Hematopoietic multipotent progenitor cell treated with erythropoietin and hydrocortisone succinate and interleukin-3 and kit ligand, for 17 days (in vitro differentiated cells): ENCODE measurements at regions not wholly inside any gene's neighbourhood (a gene's known extent, or its start where the extent isn't known, plus 50 kb on each side); places are given as distances from the start of the nearest gene placed in this dataset.

Source experiments
- DNase-seq: peaks from one replicate; pipeline ENCODE4 v3.0.0-alpha.2; 2015; ENCODE audit warnings: low spot score

DNA sequence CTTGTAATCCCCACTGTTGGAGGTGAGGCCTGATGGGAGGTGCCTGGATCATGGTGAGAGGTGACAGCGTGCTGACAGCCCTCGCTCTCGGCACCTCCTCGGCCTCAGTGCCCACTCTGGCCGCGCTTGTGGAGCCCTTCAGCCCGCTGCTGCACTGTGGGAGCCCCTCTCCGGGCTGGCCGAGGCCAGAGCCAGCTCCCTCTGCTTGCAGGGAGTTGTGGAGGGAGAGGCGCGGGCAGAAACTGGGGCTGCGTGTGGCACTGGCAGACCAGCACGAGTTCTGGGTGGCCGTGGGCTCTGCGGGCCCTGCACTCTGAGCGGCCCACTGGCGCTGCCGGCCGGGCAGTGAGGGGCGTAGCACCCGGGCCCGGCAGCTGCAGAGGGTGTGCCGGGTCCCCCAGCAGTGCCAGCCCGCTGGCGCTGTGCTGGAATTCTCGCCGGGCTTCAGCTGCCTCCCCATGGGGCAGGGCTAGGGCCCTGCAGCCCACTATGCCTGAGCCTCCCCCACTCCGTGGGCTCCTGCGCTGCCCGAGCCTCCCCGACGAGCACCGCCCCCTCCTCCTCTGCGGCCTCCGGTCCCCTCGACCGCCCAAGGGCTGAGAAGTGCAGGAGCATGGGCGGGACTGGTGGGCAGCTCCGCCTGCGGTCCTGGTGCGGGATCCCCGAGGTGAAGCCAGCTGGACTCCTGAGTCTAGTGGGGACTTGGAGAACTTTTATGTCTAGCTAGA, 197.1 kb downstream of the SPP2 start:
- DNase-seq: no peak

DNA sequence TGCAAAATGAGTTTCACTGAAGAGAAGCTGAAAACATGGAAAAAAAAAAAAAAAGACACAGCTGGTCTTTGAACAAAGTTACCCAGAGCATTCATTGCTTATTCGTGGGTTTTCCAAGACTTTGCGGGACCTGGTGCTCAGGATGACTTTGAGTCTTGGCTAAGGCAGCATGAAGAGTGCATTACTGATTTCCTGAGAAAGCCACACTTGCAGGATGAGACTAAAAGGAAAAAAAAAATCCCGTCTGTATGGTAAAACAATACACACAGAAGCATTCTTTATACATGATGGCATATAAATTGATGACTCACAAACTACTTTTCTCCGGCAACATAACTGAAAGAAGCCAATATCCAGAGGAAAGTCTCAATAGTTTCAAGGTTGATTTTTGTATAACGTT, 195.4 kb downstream of the SPP2 start:
- no peak for DNase-seq

DNA sequence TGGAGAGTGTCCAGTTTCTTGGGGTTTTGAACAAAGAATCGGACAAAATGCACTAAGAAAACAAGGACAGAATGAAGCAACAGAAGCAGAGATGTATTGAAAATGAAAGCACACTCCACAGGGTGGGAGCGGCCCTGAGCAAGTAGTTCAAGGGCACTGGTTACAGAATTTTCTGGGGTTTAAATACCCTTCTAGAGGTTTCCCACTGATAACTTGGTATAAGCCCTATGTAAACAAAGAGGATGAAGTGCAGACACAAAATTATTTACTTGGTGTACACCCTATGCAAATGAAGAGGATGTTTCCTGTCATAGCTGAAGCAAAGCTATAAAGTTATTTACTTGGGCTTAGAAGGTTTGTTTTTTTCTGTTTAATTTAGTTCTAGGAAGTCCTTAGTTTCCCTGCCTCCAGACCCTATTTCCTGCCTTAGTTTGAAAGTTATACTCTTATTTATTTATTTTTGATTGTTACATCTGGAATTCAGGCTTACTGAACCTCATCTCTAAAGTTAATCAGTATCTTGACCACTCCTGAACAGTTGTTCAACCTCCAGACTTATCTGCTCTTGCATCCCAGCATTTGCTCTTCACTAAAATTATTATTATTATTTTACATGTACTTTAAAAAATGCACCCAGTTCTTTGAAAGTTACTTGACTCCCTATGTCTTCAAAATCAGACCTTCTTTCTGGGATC, 193.5 kb downstream of the SPP2 start:
- no peak for DNase-seq

- no peak for DNase-seq
Observed at GRCh38 chr2:234242459-234242836, 191.9 kb downstream of the SPP2 start.

DNA sequence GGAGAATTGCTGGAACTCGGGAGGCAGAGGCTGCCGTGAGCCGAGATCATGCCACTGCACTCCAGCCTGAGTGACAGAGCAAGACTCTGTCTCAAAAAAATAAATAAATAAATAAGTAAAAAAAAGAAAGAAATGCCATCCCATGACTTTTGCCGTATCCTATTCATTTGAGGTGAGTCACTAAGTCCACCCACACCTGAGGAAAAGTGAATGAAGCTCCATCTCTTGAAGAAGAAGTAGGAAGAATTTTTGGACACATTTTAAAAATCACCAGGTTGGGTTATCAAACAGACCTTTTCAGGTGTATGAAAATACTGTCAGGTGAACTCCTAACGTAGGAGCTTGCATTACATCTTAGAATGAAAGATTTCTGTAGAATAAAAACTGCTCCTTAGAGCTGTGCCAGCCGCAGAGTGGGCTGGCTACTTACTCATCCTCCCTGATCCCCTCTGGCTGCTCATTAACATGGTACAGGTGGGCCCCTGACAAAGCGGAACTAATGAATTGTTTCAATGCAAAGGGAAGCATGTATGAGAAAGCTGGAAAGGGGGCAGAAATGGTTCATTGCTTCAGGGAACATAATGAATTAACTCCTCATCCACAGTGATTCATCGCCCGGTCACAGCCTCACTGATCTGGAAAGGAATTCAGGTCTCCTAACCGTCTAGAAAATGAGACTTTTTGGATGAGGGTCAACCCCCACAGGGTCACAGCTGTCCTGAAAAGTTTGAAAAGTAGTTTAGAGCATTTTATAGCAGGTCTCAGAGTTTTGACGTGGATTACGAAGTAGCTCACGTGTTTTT, 191.4 kb downstream of the SPP2 start:
- no peak for DNase-seq

DNA sequence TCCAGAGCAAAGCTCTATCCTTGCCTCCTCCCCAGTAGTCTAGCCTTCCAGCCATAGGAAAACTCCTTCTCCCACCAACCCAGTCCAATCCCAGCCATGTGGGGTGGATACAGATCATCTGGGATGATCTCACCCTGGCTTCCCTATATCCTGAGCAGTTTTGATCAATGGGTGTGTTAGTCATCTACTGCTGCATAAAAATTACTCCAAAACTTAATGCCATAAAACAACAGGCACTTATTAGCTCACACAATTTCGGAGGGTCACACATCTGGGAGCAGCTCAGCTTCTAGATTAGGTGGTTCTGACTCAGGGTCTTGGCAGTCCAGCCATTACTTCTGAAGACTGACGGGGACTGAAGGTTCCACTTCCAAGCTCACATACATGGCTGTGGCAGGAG, 190.4 kb downstream of the SPP2 start:
- DNase-seq: no peak

DNA sequence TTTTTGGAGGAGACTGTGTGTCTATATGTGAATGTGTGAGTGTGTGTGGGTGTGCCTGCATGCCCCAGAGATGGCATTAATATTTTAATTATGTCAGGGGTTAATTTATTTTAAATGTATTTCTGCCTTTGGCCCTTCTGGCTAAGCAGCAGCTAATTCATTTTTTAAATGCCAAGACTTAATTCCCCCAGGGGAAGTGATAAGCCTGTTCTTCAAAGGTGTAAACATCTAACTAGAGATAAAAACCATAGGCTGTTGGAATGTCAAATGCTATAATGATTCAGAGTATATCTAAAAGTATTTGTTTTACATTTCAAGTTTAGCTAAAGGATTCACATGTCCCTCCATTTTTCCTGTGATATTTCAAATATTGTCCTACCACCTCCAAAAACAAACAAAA, 184.7 kb downstream of the SPP2 start:
- DNase-seq: no peak

GRCh38 chr2:234231460-234231859, 181.0 kb downstream of the SPP2 start:
- DNase-seq: no peak

- DNase-seq: no peak
Observed at GRCh38 chr2:234219046-234219310, 168.5 kb downstream of the SPP2 start.

- no peak for DNase-seq
Observed at GRCh38 chr2:234218266-234219045, 168.0 kb downstream of the SPP2 start.

DNA sequence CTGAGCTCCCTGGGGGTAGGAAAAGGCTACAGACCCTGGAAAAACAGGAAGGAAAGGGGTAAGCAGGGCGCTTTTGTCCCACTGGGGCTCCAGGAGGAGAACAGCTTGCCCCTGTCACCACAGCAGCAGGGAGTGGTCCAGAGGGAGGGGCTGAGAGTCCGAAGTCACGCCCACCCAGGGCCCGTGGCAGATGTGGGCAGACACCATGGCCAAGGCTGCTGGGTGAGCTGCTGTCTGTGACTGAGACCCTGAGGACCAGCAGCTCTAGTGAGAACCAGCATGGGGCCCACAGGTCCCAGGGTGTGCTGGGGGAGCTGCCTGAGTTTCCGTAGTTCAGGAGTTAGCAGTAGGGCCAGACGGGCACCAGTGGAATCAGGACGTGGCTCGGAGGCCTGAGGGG, 162.0 kb downstream of the SPP2 start:
- no peak for DNase-seq

- DNase-seq: no peak
Observed at GRCh38 chr2:234211797-234212196, 161.3 kb downstream of the SPP2 start.

- no peak for DNase-seq
Observed at GRCh38 chr2:234206738-234207137, 156.2 kb downstream of the SPP2 start.

- DNase-seq: no peak
Observed at GRCh38 chr2:234204480-234204879, 154.0 kb downstream of the SPP2 start.

DNA sequence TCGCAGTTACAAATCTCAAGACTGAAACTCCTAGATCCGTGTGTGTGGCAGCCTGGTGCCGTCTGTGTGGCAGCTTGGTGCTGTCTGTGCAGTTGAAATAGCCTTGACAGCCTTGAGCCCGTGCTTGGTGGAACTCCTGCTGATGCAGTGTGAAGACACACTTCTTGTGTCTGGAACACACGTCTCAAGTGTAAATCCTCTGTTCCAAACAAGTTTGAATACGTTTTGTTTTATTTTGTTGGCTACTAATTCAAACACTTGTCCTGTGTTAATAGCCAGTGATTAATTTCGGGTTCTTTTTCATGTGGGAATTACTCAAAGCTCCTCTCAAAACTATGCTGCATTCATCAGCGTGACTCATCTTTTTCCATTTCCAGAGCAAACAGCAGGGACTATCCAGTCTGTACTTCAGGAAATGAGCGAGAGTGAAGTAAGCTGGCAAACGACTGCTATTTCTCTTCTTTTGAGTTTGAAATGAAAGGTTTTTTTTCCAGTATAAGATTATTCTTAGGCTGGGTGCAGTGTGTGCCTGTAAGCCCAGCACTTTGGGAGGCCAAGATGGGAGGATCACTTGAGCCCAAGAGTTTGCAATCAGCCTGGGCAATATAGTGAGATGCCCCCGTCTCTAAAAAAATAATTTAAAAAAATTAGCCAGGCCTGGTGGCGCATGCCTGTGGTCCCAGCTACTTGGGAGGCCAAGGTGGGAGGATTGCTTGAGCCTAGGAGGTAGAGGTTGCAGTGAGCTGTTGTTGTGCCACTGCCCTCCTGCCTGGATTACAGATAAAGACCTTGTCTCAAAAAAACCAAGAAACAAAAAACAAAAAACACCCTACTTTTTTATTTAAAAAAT, 152.9 kb downstream of the SPP2 start:
- no peak for DNase-seq

- DNase-seq: no peak
Observed at GRCh38 chr2:234202601-234203000, 152.1 kb downstream of the SPP2 start.

DNA sequence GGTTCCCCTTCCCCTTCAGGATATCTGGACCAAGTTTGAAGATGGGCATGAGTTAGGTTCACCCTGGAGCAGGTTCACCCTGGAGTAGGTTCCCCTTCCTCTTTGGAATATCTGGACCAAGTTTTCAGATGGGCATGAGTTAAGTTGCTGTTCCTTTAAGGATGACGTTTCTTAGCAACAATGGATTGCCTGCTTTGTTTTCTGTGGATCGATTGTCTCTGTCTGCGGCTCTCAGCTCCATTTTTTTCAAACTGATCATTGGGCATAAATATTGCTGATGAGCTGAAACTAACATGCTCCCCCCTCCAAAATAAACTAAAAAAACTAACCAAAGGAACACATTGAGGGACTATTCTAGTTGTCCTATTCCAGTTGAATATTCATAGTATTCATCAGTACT, 149.5 kb downstream of the SPP2 start:
- DNase-seq: no peak

- no peak for DNase-seq
Observed at GRCh38 chr2:234198976-234199375, 148.5 kb downstream of the SPP2 start.

GRCh38 chr2:234195516-234195915, 145.0 kb downstream of the SPP2 start:
- DNase-seq: no peak

- no peak for DNase-seq
Observed at GRCh38 chr2:234193977-234194563, 143.6 kb downstream of the SPP2 start.

DNA sequence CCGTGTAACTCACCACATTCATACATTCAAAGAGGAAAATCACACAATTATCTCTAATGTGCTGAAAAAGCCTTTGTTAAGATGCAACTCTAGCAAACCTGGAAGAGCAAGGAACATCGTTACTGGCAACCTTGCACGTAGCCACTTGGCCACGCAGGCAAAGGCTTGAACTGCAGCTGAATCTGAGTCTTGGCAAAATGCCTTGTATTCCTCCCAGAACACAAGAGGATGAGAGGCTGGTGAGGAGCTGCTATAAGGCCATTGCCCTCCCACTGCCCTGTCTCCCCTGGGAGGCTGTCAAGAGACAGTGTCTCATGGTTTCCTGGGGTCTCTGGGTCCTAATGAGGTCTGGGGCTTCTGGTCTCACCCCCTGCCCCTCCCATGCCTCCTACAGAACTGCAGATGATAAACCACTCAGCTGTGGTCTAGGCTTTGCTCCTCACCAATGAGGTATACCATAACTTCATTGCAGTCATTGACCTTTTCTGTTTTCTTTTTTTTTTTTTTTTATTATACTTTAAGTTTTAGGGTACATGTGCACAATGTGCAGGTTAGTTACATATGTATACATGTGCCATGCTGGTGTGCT, 141.4 kb downstream of the SPP2 start:
- DNase-seq: no peak
